ENCODE measurements at regions not wholly inside any gene's neighbourhood (a gene's known extent, or its start where the extent isn't known, plus 50 kb on each side); places are given as distances from the start of the nearest gene placed in this dataset.

GRCh38 chr1:219701476-219701875 lies 88.6 kb upstream of the ZC3H11B start:
- ChIA-PET POLR2A (no interaction called here), CTCF (no interaction called here), RAD21 (ENCODE audit: low non-redundant PET in 1 of 2, low total read pairs in 2 of 2, uncharacterized antibody in 2 of 2, unreplicated experiment in 2 of 2) (no interaction called here)
- Histone ChIP-seq H2AFZ (ENCODE audit: low read depth, low read length, poor library complexity, severe bottlenecking) (no peak overlapping the region), H3K4me2 (ENCODE audit: low read length) (no peak overlapping the region), H3K79me2 (ENCODE audit: insufficient read depth, low read length) (no peaks in the 10 kb centered on the region), H3K27me3 (ENCODE audit: insufficient read depth, low read length) (no peaks in the 10 kb centered on the region), H3K36me3 (ENCODE audit: control insufficient read depth in 1 of 2, insufficient read depth in 2 of 2, low read length in 2 of 2) (no peaks in the 10 kb centered on the region), H3K4me1 (ENCODE audit: control insufficient read depth in 1 of 2, insufficient read depth in 2 of 2, low read length in 2 of 2) (no peaks in the 10 kb centered on the region), H3K9ac (ENCODE audit: low read length) (no peak overlapping the region), H3K9me2 (ENCODE audit: insufficient read depth) (no peaks in the 10 kb centered on the region), H4K20me1 (ENCODE audit: insufficient read depth) (no peaks in the 10 kb centered on the region), H3K9me3 (ENCODE audit: control insufficient read depth in 1 of 2, insufficient read depth in 1 of 2, low read depth in 1 of 2, low read length in 2 of 2) (no peaks in the 10 kb centered on the region), H3K27ac (ENCODE audit: low read depth, low read length) (no peak overlapping the region), H3K4me3 (replicated peaks in 1 of 2; ENCODE audit: low read depth in 1 of 2, low read length in 2 of 2) (no peak overlapping the region)
- BruUV-seq (replicated peaks) = no TSS peak
- no peak for DNase-seq (ENCODE audit: low read depth, low spot score)
- TF ChIP-seq JUND (IDR thresholded peaks at IDR 0.05) = no peak
- TF ChIP-seq YY1 (IDR thresholded peaks at IDR 0.05; ENCODE audit: extremely low read depth, insufficient replicate concordance, low read depth, low read length) = no peak
- no peak for TF ChIP-seq REST (IDR thresholded peaks at IDR 0.05; ENCODE audit: low read depth)
- TF ChIP-seq ZNF274 (IDR thresholded peaks at IDR 0.05; ENCODE audit: low read depth, low read length) = no peak
- no peak for TF ChIP-seq ZFX (IDR thresholded peaks at IDR 0.05)
- no peak for TF ChIP-seq SP1 (IDR thresholded peaks at IDR 0.05; ENCODE audit: low read depth)
- TF ChIP-seq CTCF (IDR thresholded peaks at IDR 0.05 in 2 of 3, conservative IDR thresholded peaks at IDR 0.05 in 1 of 3; ENCODE audit: borderline replicate concordance in 1 of 3, insufficient read depth in 1 of 3, low read depth in 2 of 3, low read length in 2 of 3) = no peak
- TF ChIP-seq EGR1 (IDR thresholded peaks at IDR 0.05; ENCODE audit: low read depth) = no peak
- no peak for TF ChIP-seq EZH2 (IDR thresholded peaks at IDR 0.05)
- no peak for TF ChIP-seq POLR2AphosphoS5 (IDR thresholded peaks at IDR 0.05; ENCODE audit: low read depth, low read length)
- ATAC-seq = no peak
- intact Hi-C loops (cut with micrococcal nuclease) = no loop called here

Measured in HCT116 (cell line).